Endodermal cell (in vitro differentiated cells): ENCODE measurements at regions not wholly inside any gene's neighbourhood (a gene's known extent, or its start where the extent isn't known, plus 50 kb on each side); places are given as distances from the start of the nearest gene placed in this dataset.

Source experiments
- DNase-seq: peaks from one replicate; pipeline ENCODE4 v3.0.0-alpha.2; 2017
- H3K27ac ChIP-seq: 2 replicates; pipeline ENCODE4 v1.5.1; 2013; ENCODE audit warnings: mild to moderate bottlenecking, low read depth, low read length, moderate library complexity
- H3K27me3 ChIP-seq: 2 replicates; pipeline ENCODE4 v1.6.1; 2013; ENCODE audit warnings: mild to moderate bottlenecking, low read length, moderate library complexity; ENCODE audit not compliant: insufficient read depth, control insufficient read depth, poor library complexity, severe bottlenecking
- H3K36me3 ChIP-seq: 2 replicates; pipeline ENCODE4 v1.7.0; 2013; ENCODE audit warnings: mild to moderate bottlenecking, low read length, moderate library complexity; ENCODE audit not compliant: control insufficient read depth, insufficient read depth
- H3K4me1 ChIP-seq: one replicate; pipeline ENCODE4 v1.7.0; 2013; ENCODE audit warnings: low read length; ENCODE audit not compliant: control insufficient read depth, insufficient read depth
- H3K4me3 ChIP-seq: 2 replicates; pipeline ENCODE4 v1.5.1; 2013; ENCODE audit warnings: mild to moderate bottlenecking, low read length, moderate library complexity
- H3K9ac ChIP-seq: 2 replicates; pipeline ENCODE4 v1.6.1; 2013; ENCODE audit warnings: mild to moderate bottlenecking, low read length, moderate library complexity; ENCODE audit not compliant: poor library complexity, severe bottlenecking; ENCODE audit errors: extremely low read depth
- H3K9me3 ChIP-seq: 2 replicates; pipeline ENCODE4 v1.6.1; 2013; ENCODE audit warnings: mild to moderate bottlenecking, low read length, moderate library complexity; ENCODE audit not compliant: control insufficient read depth
- H3K27ac Mint-ChIP-seq: 2 replicates; pipeline ENCODE4 v1.8.0; 2020; ENCODE audit warnings: mixed read lengths
- H3K27me3 Mint-ChIP-seq: 2 replicates; pipeline ENCODE4 v1.8.0; 2021; ENCODE audit warnings: mild to moderate bottlenecking, mixed read lengths; ENCODE audit not compliant: insufficient read depth
- H3K36me3 Mint-ChIP-seq: 2 replicates; pipeline ENCODE4 v1.8.0; 2020; ENCODE audit warnings: low read depth, mixed read lengths
- H3K4me1 Mint-ChIP-seq: 2 replicates; pipeline ENCODE4 v1.8.0; 2020; ENCODE audit warnings: mixed read lengths
- H3K4me3 Mint-ChIP-seq: 2 replicates; pipeline ENCODE4 v1.8.0; 2020; ENCODE audit warnings: mild to moderate bottlenecking, moderate library complexity, mixed read lengths
- H3K9me3 Mint-ChIP-seq: 2 replicates; pipeline ENCODE4 v1.8.0; 2020; ENCODE audit warnings: mild to moderate bottlenecking, mixed read lengths
- WGBS, 2 experiments: methylation state at CpG; one replicate each; pipeline versions ENCODE4 v1.1.5 to v1.1.7; 2013; ENCODE audit warnings: missing lambda C conversion rate in 2 of 2, mixed read lengths in 1 of 2; ENCODE audit not compliant: insufficient coverage in 1 of 2, insufficient read length in 1 of 2; 5-methylcytosine and 5-hydroxymethylcytosine counted together
- TF ChIP-seq, protein P1 (sequence below): fragments of 200-600 bp; sonication (generic); conservative IDR thresholded peaks from 2 replicates; pipeline ENCODE4 v1.5.0; 2021; ENCODE audit warnings: antibody characterized with exemption, mild to moderate bottlenecking

DNA sequence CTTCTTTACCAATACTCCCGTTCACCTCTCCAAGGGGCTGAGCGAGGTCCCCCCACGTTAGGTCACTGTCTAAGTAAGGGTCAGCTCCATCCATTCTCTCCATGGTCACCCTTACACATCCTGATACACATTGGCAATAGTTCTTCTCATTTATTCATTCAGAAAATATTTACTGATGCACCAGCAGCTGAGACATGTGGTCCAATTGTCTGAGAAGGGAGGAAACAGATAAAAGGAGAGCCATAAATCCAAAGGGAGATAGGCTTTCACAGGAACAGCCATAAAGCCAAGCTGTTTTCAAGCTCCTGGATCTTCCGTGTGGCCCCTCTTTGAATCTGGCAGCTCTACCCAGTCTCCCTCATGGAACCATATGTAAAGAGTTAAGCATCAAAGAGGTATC is 121.2 kb downstream of the TXNL1 start:
- Histone ChIP-seq H3K4me1 (no peaks in the 10 kb centered on the region), H3K27ac (no peak overlapping the region), H3K4me3 (no peak overlapping the region), H3K27me3 (no peaks in the 10 kb centered on the region), H3K9me3 (no peaks in the 10 kb centered on the region), H3K9ac (no peak overlapping the region), H3K36me3 (no peaks in the 10 kb centered on the region)
- DNase-seq = no peak
- Mint-ChIP-seq H3K9me3 (no peaks in the 10 kb centered on the region), H3K36me3 (no peaks in the 10 kb centered on the region), H3K4me1 (no peaks in the 10 kb centered on the region), H3K4me3 (no peak overlapping the region), H3K27ac (no peak overlapping the region), H3K27me3 (no peaks in the 10 kb centered on the region)
- TF ChIP-seq, protein P1, sequence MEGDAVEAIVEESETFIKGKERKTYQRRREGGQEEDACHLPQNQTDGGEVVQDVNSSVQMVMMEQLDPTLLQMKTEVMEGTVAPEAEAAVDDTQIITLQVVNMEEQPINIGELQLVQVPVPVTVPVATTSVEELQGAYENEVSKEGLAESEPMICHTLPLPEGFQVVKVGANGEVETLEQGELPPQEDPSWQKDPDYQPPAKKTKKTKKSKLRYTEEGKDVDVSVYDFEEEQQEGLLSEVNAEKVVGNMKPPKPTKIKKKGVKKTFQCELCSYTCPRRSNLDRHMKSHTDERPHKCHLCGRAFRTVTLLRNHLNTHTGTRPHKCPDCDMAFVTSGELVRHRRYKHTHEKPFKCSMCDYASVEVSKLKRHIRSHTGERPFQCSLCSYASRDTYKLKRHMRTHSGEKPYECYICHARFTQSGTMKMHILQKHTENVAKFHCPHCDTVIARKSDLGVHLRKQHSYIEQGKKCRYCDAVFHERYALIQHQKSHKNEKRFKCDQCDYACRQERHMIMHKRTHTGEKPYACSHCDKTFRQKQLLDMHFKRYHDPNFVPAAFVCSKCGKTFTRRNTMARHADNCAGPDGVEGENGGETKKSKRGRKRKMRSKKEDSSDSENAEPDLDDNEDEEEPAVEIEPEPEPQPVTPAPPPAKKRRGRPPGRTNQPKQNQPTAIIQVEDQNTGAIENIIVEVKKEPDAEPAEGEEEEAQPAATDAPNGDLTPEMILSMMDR = no peak
- 87 to 93% methylated on average over 4 of the region's 4 CpGs for WGBS, 2 experiments

DNA sequence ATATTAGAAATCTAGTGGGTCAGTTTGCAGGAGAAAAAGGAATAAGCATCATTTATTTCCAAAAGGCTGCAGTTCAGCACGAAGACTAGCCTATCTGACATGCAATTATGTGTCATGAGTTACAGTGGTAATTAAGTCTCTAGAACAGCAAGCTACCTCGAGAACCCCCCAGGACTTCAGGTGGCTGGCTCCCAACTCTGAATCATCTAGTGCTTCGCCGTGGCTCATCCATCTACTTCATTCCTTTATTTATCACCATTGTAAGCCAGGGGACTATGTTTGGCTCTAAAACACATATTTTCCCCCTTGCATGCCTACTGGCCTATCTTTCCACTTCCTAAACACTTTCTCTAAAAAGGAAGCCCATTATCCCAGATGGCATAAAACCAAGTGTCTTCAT is 121.6 kb downstream of the TXNL1 start:
- no peak for DNase-seq
- H3K4me3 Mint-ChIP-seq = no peak overlapping the region
- H3K4me3 ChIP-seq = no peak overlapping the region
- no peaks in the 10 kb centered on the region for H3K9me3 Mint-ChIP-seq
- no peaks in the 10 kb centered on the region for H3K36me3 ChIP-seq
- H3K4me1 Mint-ChIP-seq = no peaks in the 10 kb centered on the region
- no peaks in the 10 kb centered on the region for H3K4me1 ChIP-seq
- no peaks in the 10 kb centered on the region for H3K27me3 Mint-ChIP-seq
- H3K9me3 ChIP-seq = no peaks in the 10 kb centered on the region
- H3K27ac ChIP-seq = no peak overlapping the region
- WGBS, 2 experiments = 88 to 90% methylated on average over 1 to 4 of the region's 4 CpGs
- no peaks in the 10 kb centered on the region for H3K27me3 ChIP-seq
- no peaks in the 10 kb centered on the region for H3K36me3 Mint-ChIP-seq
- H3K9ac ChIP-seq = no peak overlapping the region
- TF ChIP-seq, protein P1 = no peak
- H3K27ac Mint-ChIP-seq = no peak overlapping the region

DNA sequence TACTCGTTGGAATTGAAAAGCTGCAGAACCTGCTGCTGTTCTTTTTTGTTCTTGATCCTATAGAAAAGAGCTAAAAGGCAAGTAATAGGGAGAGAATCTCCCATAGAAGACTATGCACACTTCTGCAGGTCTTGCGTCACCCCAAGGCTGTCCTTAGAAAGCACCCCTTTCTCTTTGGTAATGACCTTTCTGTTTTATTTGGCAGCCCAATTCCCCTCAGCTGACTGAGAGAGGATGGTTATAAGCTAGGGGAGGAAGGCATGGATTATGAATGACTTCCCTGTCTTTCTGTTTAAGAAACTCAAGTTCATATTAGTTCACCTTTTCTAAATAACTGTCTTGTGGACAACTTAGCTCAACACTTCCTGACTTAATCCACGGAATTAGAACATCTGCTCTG is 122.9 kb downstream of the TXNL1 start:
- H3K4me1 Mint-ChIP-seq = no peaks in the 10 kb centered on the region
- Histone ChIP-seq H3K9me3 (no peaks in the 10 kb centered on the region), H3K4me1 (no peaks in the 10 kb centered on the region), H3K9ac (no peak overlapping the region), H3K27ac (no peak overlapping the region), H3K36me3 (no peaks in the 10 kb centered on the region), H3K4me3 (no peak overlapping the region), H3K27me3 (no peaks in the 10 kb centered on the region)
- TF ChIP-seq, protein P1 = no peak
- DNase-seq = no peak
- WGBS, 2 experiments = 86 to 100% methylated on average over 1 to 3 of the region's 3 CpGs
- no peaks in the 10 kb centered on the region for H3K9me3 Mint-ChIP-seq
- no peaks in the 10 kb centered on the region for H3K27me3 Mint-ChIP-seq
- no peak overlapping the region for H3K4me3 Mint-ChIP-seq
- no peak overlapping the region for H3K27ac Mint-ChIP-seq
- no peaks in the 10 kb centered on the region for H3K36me3 Mint-ChIP-seq
